ENCODE measurements at regions not wholly inside any gene's neighbourhood (a gene's known extent, or its start where the extent isn't known, plus 50 kb on each side); places are given as distances from the start of the nearest gene placed in this dataset.

DNA sequence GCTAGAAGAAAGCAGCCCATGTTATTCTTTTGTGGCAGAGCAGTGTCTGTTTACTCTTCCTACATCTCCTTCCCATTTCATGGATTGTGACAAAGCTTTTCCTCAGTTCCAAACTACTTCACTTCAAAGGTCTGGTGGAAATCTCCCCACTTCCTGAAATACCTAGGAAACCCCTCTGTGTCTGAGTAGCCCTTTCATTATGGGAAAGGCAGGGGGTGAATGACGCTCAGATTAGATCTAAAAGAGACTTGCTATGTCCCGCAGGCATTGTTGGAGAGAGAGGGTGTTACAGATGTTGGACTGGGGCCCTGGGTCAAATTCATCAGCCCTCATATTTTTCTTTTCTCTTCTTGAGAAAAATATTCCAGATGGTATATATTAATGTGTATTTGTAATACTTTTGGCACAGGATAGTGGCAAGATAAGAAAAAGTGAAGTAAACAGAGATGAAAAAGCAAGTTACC is 675.0 kb downstream of the IRS1 start:
- no peak for TF ChIP-seq POU2F2 (IDR thresholded peaks at IDR 0.05; ENCODE audit: low read depth, low read length)
- no peak for TF ChIP-seq TAF1 (IDR thresholded peaks at IDR 0.05; ENCODE audit: low read depth, low read length)
- no peak for TF ChIP-seq POLR2AphosphoS5 (IDR thresholded peaks at IDR 0.05; ENCODE audit: low read depth, low read length)
- TF ChIP-seq SPI1 (IDR thresholded peaks at IDR 0.05; ENCODE audit: low read depth, low read length), result no peak
- no peak for TF ChIP-seq PAX5 (IDR thresholded peaks at IDR 0.05; ENCODE audit: insufficient read depth, low read length, severe bottlenecking)
- TF ChIP-seq POLR2A (IDR thresholded peaks at IDR 0.05; ENCODE audit: low read depth, low read length), result no peak
- no peak for FAIRE-seq

DNA sequence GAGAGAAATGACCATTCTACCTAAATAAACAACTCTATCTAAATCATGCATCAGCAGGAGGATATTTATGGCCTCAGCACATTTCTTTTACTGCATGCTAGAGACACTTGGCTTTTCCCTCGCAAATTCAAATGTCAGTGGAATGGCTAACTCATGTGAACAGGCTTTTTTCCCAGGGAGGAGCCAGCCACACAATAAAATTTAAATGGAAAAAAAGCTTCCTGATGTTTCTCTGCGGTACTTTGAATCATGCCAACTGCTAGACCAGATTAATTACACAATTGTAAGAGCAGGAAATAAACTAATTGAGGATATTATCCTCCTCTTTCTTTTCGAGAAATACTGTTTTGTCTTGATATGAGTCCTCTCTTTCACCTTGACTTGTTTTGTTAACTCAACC is 676.3 kb downstream of the IRS1 start:
- FAIRE-seq (no peak), DNase-seq (ENCODE audit: insufficient read length, low spot score) (no peak)
- TF ChIP-seq TAF1 (IDR thresholded peaks at IDR 0.05; ENCODE audit: low read depth, low read length) (no peak), POLR2A (IDR thresholded peaks at IDR 0.05; ENCODE audit: low read depth, low read length) (no peak), SPI1 (IDR thresholded peaks at IDR 0.05; ENCODE audit: low read depth, low read length) (no peak), PAX5 (IDR thresholded peaks at IDR 0.05; ENCODE audit: insufficient read depth, low read length, severe bottlenecking) (no peak), POU2F2 (IDR thresholded peaks at IDR 0.05; ENCODE audit: low read depth, low read length) (no peak), POLR2AphosphoS5 (IDR thresholded peaks at IDR 0.05; ENCODE audit: low read depth, low read length) (no peak)

More for the DNA sequence above, 675.0 kb downstream of the IRS1 start:
- no peak for DNase-seq (ENCODE audit: insufficient read length, low spot score)

DNA sequence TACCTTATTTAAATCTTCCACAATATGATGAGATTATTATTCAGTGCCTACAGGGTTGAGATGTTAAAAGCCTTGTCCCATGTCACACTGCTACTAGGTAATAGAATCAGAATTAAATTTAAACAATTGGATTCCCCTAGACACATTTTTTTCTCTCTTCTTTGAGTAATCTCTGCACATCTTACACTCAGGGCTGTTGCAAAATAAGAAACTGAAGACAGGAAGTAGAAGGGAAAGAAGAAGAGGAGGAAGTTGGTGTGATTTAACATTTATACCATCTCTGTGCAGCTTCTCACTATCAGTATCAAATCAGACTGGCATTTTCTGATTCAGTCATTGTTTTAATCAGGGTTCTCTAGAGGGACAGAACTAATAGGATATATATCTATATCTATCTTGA is 677.6 kb downstream of the IRS1 start:
- no peak for FAIRE-seq
- TF ChIP-seq SPI1 (IDR thresholded peaks at IDR 0.05; ENCODE audit: low read depth, low read length) (no peak), POLR2AphosphoS5 (IDR thresholded peaks at IDR 0.05; ENCODE audit: low read depth, low read length) (no peak)
- DNase-seq (ENCODE audit: insufficient read length, low spot score), result no peak

DNA sequence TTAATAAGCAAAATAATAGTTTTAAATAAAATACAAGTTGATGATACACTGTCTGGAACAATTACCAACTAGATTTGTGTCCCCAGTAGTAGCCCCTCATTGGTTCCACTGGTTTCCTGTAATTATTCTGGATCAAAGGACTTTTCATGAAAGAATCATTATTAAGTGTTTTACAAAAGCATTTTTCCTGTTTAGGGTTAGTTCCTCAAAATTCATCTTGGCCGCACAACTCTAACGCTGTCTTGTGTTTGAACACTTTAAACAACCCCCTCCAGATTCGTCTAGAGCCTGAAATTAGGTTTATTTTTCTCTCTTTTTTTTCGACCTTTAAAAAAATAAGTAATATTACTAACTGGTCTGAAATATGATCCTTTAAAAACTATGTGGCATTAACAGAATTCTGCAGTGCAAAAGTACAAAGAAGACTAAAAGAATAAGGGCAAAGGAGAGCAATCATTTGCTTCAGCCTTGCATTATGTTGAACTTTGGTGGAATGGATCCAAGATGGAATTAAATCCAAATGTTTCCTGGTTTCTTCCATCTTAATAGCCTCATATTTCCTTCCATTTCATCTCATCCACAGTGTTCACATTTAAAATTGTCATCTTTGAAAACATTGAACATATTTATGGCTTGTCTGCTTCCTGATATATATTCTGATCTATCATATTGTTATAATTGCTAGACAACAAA is 678.4 kb downstream of the IRS1 start:
- FAIRE-seq (no peak), DNase-seq (ENCODE audit: insufficient read length, low spot score) (no peak)
- no peak for TF ChIP-seq TAF1 (IDR thresholded peaks at IDR 0.05; ENCODE audit: low read depth, low read length)
- no peak for TF ChIP-seq SPI1 (IDR thresholded peaks at IDR 0.05; ENCODE audit: low read depth, low read length)
- TF ChIP-seq POLR2A (IDR thresholded peaks at IDR 0.05; ENCODE audit: low read depth, low read length), result no peak
- TF ChIP-seq POU2F2 (IDR thresholded peaks at IDR 0.05; ENCODE audit: low read depth, low read length), result no peak
- no peak for TF ChIP-seq POLR2AphosphoS5 (IDR thresholded peaks at IDR 0.05; ENCODE audit: low read depth, low read length)
- no peak for TF ChIP-seq PAX5 (IDR thresholded peaks at IDR 0.05; ENCODE audit: insufficient read depth, low read length, severe bottlenecking)

DNA sequence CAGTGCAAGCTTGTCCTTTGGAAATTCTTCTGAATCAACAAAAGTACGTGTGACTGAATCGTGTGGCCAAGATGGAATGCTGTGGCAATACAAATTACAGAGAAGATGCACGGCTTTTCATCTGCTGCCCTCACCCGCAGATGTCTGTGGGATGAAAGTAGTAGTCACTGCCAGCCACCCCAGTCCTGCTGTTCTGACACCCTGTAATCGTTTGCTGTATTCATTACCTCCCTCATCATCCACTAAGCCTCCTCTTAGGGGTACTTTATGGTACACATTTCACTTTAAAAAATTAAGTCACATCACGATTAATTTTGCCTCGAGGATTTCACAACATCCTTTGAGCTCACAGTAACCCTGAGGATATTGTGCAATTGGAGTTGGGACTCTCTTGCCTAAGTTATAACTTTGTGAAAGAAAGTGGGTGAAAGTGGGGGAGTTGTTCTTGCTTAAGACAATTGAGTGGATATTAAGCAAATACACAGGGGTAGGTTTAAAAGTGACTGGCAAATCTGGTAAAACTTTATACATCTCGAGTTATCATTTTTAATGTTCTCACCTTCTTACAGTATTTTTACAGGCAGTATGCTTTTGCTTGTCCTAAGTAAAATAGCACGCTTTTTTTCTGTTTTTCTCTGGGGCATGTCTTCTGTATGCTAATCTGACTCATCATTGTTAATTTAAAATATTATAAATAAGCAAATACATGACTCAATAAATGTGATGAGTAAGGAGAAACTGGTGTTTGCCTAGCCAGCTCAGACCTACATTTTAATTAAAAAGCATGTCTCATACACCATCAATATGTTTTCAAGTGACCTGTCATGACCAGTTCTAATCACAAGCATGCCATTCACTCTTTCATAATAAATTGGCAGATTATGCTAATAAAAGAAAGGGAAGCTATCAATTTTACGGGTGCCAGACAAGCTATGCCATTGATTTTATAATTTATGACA is 680.9 kb downstream of the IRS1 start:
- DNase-seq (ENCODE audit: insufficient read length, low spot score) (no peak), FAIRE-seq (no peak)
- no peak for TF ChIP-seq SPI1 (IDR thresholded peaks at IDR 0.05; ENCODE audit: low read depth, low read length)
- TF ChIP-seq POU2F2 (IDR thresholded peaks at IDR 0.05; ENCODE audit: low read depth, low read length), result no peak
- TF ChIP-seq POLR2A (IDR thresholded peaks at IDR 0.05; ENCODE audit: low read depth, low read length), result no peak
- TF ChIP-seq TAF1 (IDR thresholded peaks at IDR 0.05; ENCODE audit: low read depth, low read length), result no peak
- TF ChIP-seq POLR2AphosphoS5 (IDR thresholded peaks at IDR 0.05; ENCODE audit: low read depth, low read length), result no peak
- TF ChIP-seq PAX5 (IDR thresholded peaks at IDR 0.05; ENCODE audit: insufficient read depth, low read length, severe bottlenecking), result no peak

DNA sequence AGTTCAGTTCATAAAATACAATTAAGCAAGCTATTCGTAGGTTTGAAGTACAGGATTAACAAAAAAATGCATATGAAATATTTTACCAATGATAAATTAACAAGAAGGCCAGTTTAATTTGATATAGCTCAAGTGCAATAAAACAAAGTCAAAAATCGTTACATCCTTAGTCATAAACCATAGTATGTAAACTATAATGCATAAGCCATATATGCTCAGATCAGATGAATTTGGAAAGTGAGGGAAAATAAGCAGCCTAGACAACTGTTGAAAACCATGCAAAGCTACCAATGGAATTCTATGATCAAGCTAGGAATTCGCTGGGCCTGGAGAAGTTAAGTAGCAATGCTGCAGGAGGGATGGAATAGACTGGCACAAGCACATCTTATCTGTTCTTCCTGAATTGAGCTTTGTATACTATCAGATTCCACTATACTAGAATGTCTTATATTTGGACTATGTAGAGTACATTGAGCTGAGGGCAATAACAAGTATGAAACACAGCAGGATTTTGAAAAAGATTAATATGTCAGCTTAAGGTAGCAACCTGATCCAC is 682.0 kb downstream of the IRS1 start:
- TF ChIP-seq PAX5 (IDR thresholded peaks at IDR 0.05; ENCODE audit: insufficient read depth, low read length, severe bottlenecking) (no peak), POU2F2 (IDR thresholded peaks at IDR 0.05; ENCODE audit: low read depth, low read length) (no peak)
- FAIRE-seq (no peak), DNase-seq (ENCODE audit: insufficient read length, low spot score) (no peak)

DNA sequence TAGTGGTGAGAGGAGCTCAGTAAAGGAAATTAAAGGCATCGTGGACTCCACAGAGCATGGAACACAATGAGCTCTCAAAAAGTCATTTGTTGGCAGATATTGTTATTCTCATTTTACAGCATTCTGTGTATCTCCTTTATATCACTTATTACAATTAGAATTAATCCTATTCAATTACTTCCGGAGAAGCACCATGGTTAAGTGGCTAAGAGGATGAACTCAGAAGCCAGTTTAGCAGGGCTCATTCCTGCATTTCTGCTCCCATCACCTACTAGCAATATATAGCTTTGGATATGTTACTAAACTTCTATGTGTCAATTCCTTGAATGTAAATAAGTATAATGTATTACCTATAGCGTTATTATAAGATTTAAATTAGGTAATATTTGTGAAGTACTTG is 683.3 kb downstream of the IRS1 start:
- FAIRE-seq (no peak), DNase-seq (ENCODE audit: insufficient read length, low spot score) (no peak)
- TF ChIP-seq POLR2AphosphoS5 (IDR thresholded peaks at IDR 0.05; ENCODE audit: low read depth, low read length) (no peak), POLR2A (IDR thresholded peaks at IDR 0.05; ENCODE audit: low read depth, low read length) (no peak), TAF1 (IDR thresholded peaks at IDR 0.05; ENCODE audit: low read depth, low read length) (no peak), SPI1 (IDR thresholded peaks at IDR 0.05; ENCODE audit: low read depth, low read length) (no peak), POU2F2 (IDR thresholded peaks at IDR 0.05; ENCODE audit: low read depth, low read length) (no peak), PAX5 (IDR thresholded peaks at IDR 0.05; ENCODE audit: insufficient read depth, low read length, severe bottlenecking) (no peak)

DNA sequence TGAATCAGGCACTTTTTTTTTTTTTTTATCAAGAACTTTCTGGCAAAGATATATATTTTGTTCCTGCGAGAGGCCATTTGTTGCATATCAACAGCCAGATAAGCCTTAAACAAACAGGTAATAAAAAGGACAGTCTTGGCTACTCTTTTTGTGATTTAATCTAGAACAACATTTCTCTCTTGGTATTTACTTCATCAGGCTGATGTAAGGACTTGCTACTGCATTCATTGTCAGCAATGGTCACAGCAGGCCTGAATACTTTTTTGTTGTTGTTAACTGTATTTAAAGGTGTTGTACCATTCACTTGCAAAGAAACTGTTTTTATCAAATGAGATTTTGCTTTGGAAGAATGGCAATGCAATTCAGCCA is 683.8 kb downstream of the IRS1 start:
- FAIRE-seq, result no peak
- TF ChIP-seq POLR2A (IDR thresholded peaks at IDR 0.05; ENCODE audit: low read depth, low read length), result no peak
- no peak for TF ChIP-seq PAX5 (IDR thresholded peaks at IDR 0.05; ENCODE audit: insufficient read depth, low read length, severe bottlenecking)
- TF ChIP-seq SPI1 (IDR thresholded peaks at IDR 0.05; ENCODE audit: low read depth, low read length), result no peak
- TF ChIP-seq POLR2AphosphoS5 (IDR thresholded peaks at IDR 0.05; ENCODE audit: low read depth, low read length), result no peak
- TF ChIP-seq TAF1 (IDR thresholded peaks at IDR 0.05; ENCODE audit: low read depth, low read length), result no peak
- TF ChIP-seq POU2F2 (IDR thresholded peaks at IDR 0.05; ENCODE audit: low read depth, low read length), result no peak
- DNase-seq (ENCODE audit: insufficient read length, low spot score), result no peak

DNA sequence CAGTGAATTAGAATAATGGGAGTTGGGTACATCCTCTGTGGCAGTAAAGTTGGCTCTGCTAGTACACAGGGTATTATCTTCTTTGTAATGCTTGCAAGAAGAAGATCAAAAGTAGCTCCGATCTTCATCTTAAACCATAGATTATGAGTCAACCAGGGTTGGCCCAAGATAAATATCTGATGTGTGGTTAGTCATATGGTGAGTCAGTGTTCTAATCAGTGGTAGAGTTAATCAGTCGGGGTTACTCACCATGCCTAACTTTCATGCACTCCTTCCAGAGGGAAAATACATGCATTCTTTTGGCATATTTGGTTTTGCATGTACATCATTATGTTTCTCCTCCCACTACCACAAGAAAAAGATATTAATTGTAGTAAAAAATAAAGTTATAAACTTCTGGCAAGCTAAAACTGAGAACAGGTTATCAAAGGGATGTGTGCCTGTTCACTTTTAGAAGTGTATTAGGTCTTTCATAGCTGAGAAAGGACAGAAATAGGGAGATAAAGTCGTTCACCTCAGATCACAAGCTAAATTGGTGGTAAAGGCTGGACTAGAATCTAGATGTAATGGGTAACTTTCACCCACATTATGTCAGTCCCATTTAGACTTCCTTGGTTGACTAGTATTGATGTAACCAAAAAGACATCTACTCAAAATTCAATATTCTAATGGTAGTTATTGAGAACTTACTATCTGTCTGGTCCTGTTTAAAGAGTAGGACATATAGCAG is 684.4 kb downstream of the IRS1 start:
- DNase-seq (ENCODE audit: insufficient read length, low spot score) (no peak), FAIRE-seq (no peak)

More for the DNA sequence above, 684.4 kb downstream of the IRS1 start:
- no peak for TF ChIP-seq SPI1 (IDR thresholded peaks at IDR 0.05; ENCODE audit: low read depth, low read length)
- no peak for TF ChIP-seq PAX5 (IDR thresholded peaks at IDR 0.05; ENCODE audit: insufficient read depth, low read length, severe bottlenecking)
- TF ChIP-seq POLR2AphosphoS5 (IDR thresholded peaks at IDR 0.05; ENCODE audit: low read depth, low read length), result no peak
- no peak for TF ChIP-seq POLR2A (IDR thresholded peaks at IDR 0.05; ENCODE audit: low read depth, low read length)
- TF ChIP-seq TAF1 (IDR thresholded peaks at IDR 0.05; ENCODE audit: low read depth, low read length), result no peak
- TF ChIP-seq POU2F2 (IDR thresholded peaks at IDR 0.05; ENCODE audit: low read depth, low read length), result no peak
